Skin epidermis (tissue), 12 donors: ENCODE measurements at regions not wholly inside any gene's neighbourhood (a gene's known extent, or its start where the extent isn't known, plus 50 kb on each side); places are given as distances from the start of the nearest gene placed in this dataset.
"Not testable (repeated sequence)": the region's sequence is repeated elsewhere in the genome, so short reads cannot be mapped to it uniquely, and the experiment has no call there.

ENCODE experiments used
- H3K27ac ChIP-seq, 21 experiments: fragments of 200-600 bp; sonication (generic) in 11 of 21; one replicate each; pipeline ENCODE4 v1.5.0; 2020; ENCODE audit warnings: mild to moderate bottlenecking in 3 of 21, inconsistent platforms in 2 of 21, moderate library complexity in 2 of 21
- H3K4me3 ChIP-seq, 7 experiments: fragments of 200-600 bp; sonication (generic) in 2 of 7; one replicate each; pipeline ENCODE4 v1.5.0; 2020; ENCODE audit warnings: inconsistent platforms in 2 of 7, mild to moderate bottlenecking in 2 of 7, moderate library complexity in 1 of 7

- H3K27ac ChIP-seq, H3K4me3 ChIP-seq: not testable (repeated sequence)
These were observed 83.2 kb upstream of the ARID5B start for GRCh38 chr10:61818251-61818650.

GRCh38 chr10:61819208-61819607, 82.3 kb upstream of the ARID5B start:
- no peak overlapping the region for H3K4me3 ChIP-seq

GRCh38 chr10:61821153-61821552, 80.3 kb upstream of the ARID5B start:
- Histone ChIP-seq H3K27ac (no peak overlapping the region), H3K4me3 (no peak overlapping the region)

More at GRCh38 chr10:61819208-61819607, 82.3 kb upstream of the ARID5B start:
- H3K27ac ChIP-seq, result no peak overlapping the region

- H3K4me3 ChIP-seq, result no peak overlapping the region
These were observed 79.8 kb upstream of the ARID5B start for GRCh38 chr10:61821693-61822092.

GRCh38 chr10:61822096-61822495, 79.4 kb upstream of the ARID5B start:
- Histone ChIP-seq H3K27ac (no peak overlapping the region), H3K4me3 (no peak overlapping the region)

More at GRCh38 chr10:61821693-61822092, 79.8 kb upstream of the ARID5B start:
- no peak overlapping the region for H3K27ac ChIP-seq

- Histone ChIP-seq H3K4me3 (no peak overlapping the region), H3K27ac (no peak overlapping the region)
These were observed 78.7 kb upstream of the ARID5B start for GRCh38 chr10:61822781-61823230.

GRCh38 chr10:61825001-61825400, 76.5 kb upstream of the ARID5B start:
- Histone ChIP-seq H3K27ac (no peak overlapping the region), H3K4me3 (no peak overlapping the region)

- Histone ChIP-seq H3K27ac (no peak overlapping the region), H3K4me3 (no peak overlapping the region)
These were observed 75.9 kb upstream of the ARID5B start for GRCh38 chr10:61825628-61826027.

- Histone ChIP-seq H3K4me3 (no peak overlapping the region), H3K27ac (no peak overlapping the region)
These were observed 73.5 kb upstream of the ARID5B start for GRCh38 chr10:61828034-61828433.

- Histone ChIP-seq H3K27ac (no peak overlapping the region), H3K4me3 (no peak overlapping the region)
These were observed 72.7 kb upstream of the ARID5B start for GRCh38 chr10:61828788-61829187.

GRCh38 chr10:61830072-61830845, 71.2 kb upstream of the ARID5B start:
- H3K27ac ChIP-seq, result no peak overlapping the region
- H3K4me3 ChIP-seq, result no peak overlapping the region

GRCh38 chr10:61830846-61831273, 70.6 kb upstream of the ARID5B start:
- Histone ChIP-seq H3K27ac (no peak overlapping the region), H3K4me3 (no peak overlapping the region)

GRCh38 chr10:61832866-61833481, 68.5 kb upstream of the ARID5B start:
- Histone ChIP-seq H3K4me3 (no peak overlapping the region), H3K27ac (no peak overlapping the region)

- Histone ChIP-seq H3K4me3 (no peak overlapping the region), H3K27ac (peak overlapping the region in 19 of 21 experiments; percentile 4 to 81 (median 66))
These were observed 67.0 kb upstream of the ARID5B start for GRCh38 chr10:61834519-61834918.

GRCh38 chr10:61835069-61835945, 66.2 kb upstream of the ARID5B start:
- Histone ChIP-seq H3K27ac (peak overlapping the region in 19 of 21 experiments; percentile 16 to 81 (median 66)), H3K4me3 (no peak overlapping the region)

- Histone ChIP-seq H3K27ac (peak overlapping the region in 18 of 21 experiments; percentile 14 to 81 (median 58)), H3K4me3 (no peak overlapping the region)
These were observed 65.3 kb upstream of the ARID5B start for GRCh38 chr10:61835946-61836887.

GRCh38 chr10:61836888-61837754, 64.4 kb upstream of the ARID5B start:
- no peak overlapping the region for H3K4me3 ChIP-seq
- peak overlapping the region in 16 of 21 experiments; percentile 14 to 81 (median 58) for H3K27ac ChIP-seq

- Histone ChIP-seq H3K27ac (peak overlapping the region in 7 of 21 experiments; percentile 1 to 81 (median 26)), H3K4me3 (no peak overlapping the region)
These were observed 63.7 kb upstream of the ARID5B start for GRCh38 chr10:61837755-61838171.
